Natural killer cell (primary cell): ENCODE measurements at regions not wholly inside any gene's neighbourhood (a gene's known extent, or its start where the extent isn't known, plus 50 kb on each side); places are given as distances from the start of the nearest gene placed in this dataset.

Source experiments
- ATAC-seq, 3 donors: fragments of 150-1000 bp in 2 of 3; fragments of 200-7000 bp in 1 of 3; cut with Tn5 transposase; 1 replicate in 1 of 3; 2 replicates in 2 of 3; pipeline ENCODE4 v1.10.0; 2021; ENCODE audit warnings: mild to moderate bottlenecking in 2 of 3, moderate library complexity in 2 of 3
- DNase-seq, 2 donors: peaks; one replicate each; pipeline versions ENCODE4 v3.0.0 to v3.0.0-alpha.2; 2013 to 2021; ENCODE audit warnings: mixed read lengths in 1 of 2
- H3K27ac ChIP-seq: one replicate; pipeline ENCODE4 v1.5.1; 2013; ENCODE audit warnings: mild to moderate bottlenecking, low read length
- H3K27me3 ChIP-seq: one replicate; pipeline ENCODE4 v1.6.1; 2013; ENCODE audit warnings: low read length; ENCODE audit not compliant: control insufficient read depth, insufficient read depth
- H3K36me3 ChIP-seq: one replicate; pipeline ENCODE4 v1.6.1; 2013; ENCODE audit warnings: low read length; ENCODE audit not compliant: control insufficient read depth, insufficient read depth
- H3K4me1 ChIP-seq: one replicate; pipeline ENCODE4 v1.6.1; 2013; ENCODE audit warnings: low read length; ENCODE audit not compliant: control insufficient read depth, insufficient read depth
- H3K4me3 ChIP-seq: one replicate; pipeline ENCODE4 v1.5.1; 2013; ENCODE audit warnings: low read length
- H3K9me3 ChIP-seq: one replicate; pipeline ENCODE4 v1.6.1; 2013; ENCODE audit warnings: low read length; ENCODE audit not compliant: control insufficient read depth, insufficient read depth
- H3K27ac Mint-ChIP-seq, 2 donors: one replicate each; pipeline ENCODE4 v1.8.0; 2022; ENCODE audit warnings: mild to moderate bottlenecking in 2 of 2, mixed read lengths in 2 of 2, moderate library complexity in 1 of 2
- H3K27me3 Mint-ChIP-seq, 2 donors: one replicate each; pipeline ENCODE4 v1.8.0; 2022; ENCODE audit warnings: low read depth in 2 of 2, mixed read lengths in 2 of 2
- H3K36me3 Mint-ChIP-seq: one replicate; pipeline ENCODE4 v1.8.0; 2022; ENCODE audit warnings: mixed read lengths
- H3K4me1 Mint-ChIP-seq, 2 donors: one replicate each; pipeline ENCODE4 v1.8.0; 2022; ENCODE audit warnings: mixed read lengths in 2 of 2
- H3K4me3 Mint-ChIP-seq: one replicate; pipeline ENCODE4 v1.8.0; 2022; ENCODE audit warnings: mild to moderate bottlenecking, moderate library complexity, mixed read lengths
- H3K9me3 Mint-ChIP-seq, 2 donors: one replicate each; pipeline ENCODE4 v1.8.0; 2022; ENCODE audit warnings: mixed read lengths in 2 of 2
- WGBS: methylation state at CpG from one replicate; pipeline ENCODE4 v1.1.7; 2013; ENCODE audit warnings: missing lambda C conversion rate; ENCODE audit not compliant: insufficient coverage; 5-methylcytosine and 5-hydroxymethylcytosine counted together
- intact Hi-C: fragments of 100-400 bp; cut with micrococcal nuclease; formaldehyde crosslinking; loops from one replicate; pipeline ENCODE4 v1.14.2; 2022
- TF ChIP-seq, protein P1 (sequence below): fragments of 200-600 bp; IDR thresholded peaks from one replicate; pipeline ENCODE4 v1.8.0; 2022; ENCODE audit warnings: antibody characterized with exemption

DNA sequence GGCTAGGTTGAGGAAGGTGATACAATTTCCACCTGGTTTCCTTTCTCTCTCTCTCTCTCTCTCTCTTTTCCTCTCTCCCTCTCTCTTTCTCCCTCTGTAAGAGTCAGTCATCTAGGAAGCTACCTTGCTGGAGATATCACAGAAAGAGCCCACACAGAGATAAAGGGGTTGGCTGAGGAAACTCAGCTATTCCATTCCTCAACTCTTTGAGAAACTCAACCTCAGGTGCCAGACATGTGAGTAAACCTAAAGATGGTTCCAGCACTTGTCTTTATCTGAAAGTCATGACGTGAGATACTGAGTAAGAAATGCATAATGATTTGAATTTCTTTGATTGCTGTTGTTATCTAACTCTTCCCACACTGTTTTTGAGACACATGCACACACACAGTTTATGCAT lies 564.0 kb downstream of the SPOCK3 start:
- Histone ChIP-seq H3K9me3 (no peaks in the 10 kb centered on the region), H3K4me3 (no peak overlapping the region), H3K4me1 (no peaks in the 10 kb centered on the region), H3K27me3 (no peaks in the 10 kb centered on the region), H3K27ac (no peak overlapping the region), H3K36me3 (no peaks in the 10 kb centered on the region)
- H3K9me3 Mint-ChIP-seq: peaks cover 10 to 14% of the 10 kb centered on the region in 2 donors
- ATAC-seq: no peak
- no peak for DNase-seq
- H3K36me3 Mint-ChIP-seq: no peaks in the 10 kb centered on the region
- no peaks in the 10 kb centered on the region for H3K27me3 Mint-ChIP-seq
- intact Hi-C loops: no loop called here
- 60% methylated on average over 1 of the region's 1 CpG for WGBS
- TF ChIP-seq, protein P1, sequence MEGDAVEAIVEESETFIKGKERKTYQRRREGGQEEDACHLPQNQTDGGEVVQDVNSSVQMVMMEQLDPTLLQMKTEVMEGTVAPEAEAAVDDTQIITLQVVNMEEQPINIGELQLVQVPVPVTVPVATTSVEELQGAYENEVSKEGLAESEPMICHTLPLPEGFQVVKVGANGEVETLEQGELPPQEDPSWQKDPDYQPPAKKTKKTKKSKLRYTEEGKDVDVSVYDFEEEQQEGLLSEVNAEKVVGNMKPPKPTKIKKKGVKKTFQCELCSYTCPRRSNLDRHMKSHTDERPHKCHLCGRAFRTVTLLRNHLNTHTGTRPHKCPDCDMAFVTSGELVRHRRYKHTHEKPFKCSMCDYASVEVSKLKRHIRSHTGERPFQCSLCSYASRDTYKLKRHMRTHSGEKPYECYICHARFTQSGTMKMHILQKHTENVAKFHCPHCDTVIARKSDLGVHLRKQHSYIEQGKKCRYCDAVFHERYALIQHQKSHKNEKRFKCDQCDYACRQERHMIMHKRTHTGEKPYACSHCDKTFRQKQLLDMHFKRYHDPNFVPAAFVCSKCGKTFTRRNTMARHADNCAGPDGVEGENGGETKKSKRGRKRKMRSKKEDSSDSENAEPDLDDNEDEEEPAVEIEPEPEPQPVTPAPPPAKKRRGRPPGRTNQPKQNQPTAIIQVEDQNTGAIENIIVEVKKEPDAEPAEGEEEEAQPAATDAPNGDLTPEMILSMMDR: no peak
- no peak overlapping the region for H3K27ac Mint-ChIP-seq
- H3K4me1 Mint-ChIP-seq: no peaks in the 10 kb centered on the region
- no peak overlapping the region for H3K4me3 Mint-ChIP-seq

DNA sequence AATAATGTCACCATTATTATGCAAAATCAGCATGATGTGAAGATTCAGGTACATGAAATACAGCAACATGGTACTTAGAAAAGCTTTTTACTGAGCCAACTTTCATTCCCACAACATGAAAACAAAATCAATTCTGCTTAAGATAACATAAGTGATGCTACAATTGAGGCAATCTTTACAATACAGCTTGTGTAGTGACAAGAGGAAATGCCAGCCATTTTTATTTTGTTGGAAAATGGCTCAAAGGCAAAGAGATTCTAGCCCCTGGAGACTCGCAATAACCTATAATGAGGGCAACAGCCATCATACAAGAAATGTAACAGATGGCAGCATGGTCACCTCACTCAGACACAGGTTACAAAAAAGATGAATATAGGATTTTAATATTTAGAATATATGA lies 560.4 kb downstream of the SPOCK3 start:
- no peaks in the 10 kb centered on the region for H3K4me1 Mint-ChIP-seq
- DNase-seq: no peak
- H3K4me1 ChIP-seq: no peaks in the 10 kb centered on the region
- H3K27ac Mint-ChIP-seq: no peak overlapping the region
- H3K27me3 ChIP-seq: no peaks in the 10 kb centered on the region
- H3K9me3 Mint-ChIP-seq: peaks cover 11 to 18% of the 10 kb centered on the region in 2 donors
- H3K4me3 ChIP-seq: no peak overlapping the region
- TF ChIP-seq, protein P1: no peak
- H3K4me3 Mint-ChIP-seq: no peak overlapping the region
- peaks cover 9% of the 10 kb centered on the region for H3K36me3 Mint-ChIP-seq
- H3K27me3 Mint-ChIP-seq: no peaks in the 10 kb centered on the region
- no peak overlapping the region for H3K27ac ChIP-seq
- WGBS: 71% methylated on average over 1 of the region's 1 CpG
- H3K36me3 ChIP-seq: no peaks in the 10 kb centered on the region
- intact Hi-C loops: no loop called here
- ATAC-seq: no peak
- no peaks in the 10 kb centered on the region for H3K9me3 ChIP-seq

- Mint-ChIP-seq H3K27me3 (no peaks in the 10 kb centered on the region), H3K27ac (no peak overlapping the region), H3K4me1 (no peaks in the 10 kb centered on the region), H3K9me3 (peaks cover 14 to 19% of the 10 kb centered on the region in 2 donors), H3K36me3 (peaks cover 9% of the 10 kb centered on the region), H3K4me3 (no peak overlapping the region)
- H3K27ac ChIP-seq: no peak overlapping the region
- no peaks in the 10 kb centered on the region for H3K4me1 ChIP-seq
- WGBS: 74% methylated on average over 4 of the region's 4 CpGs
- no peaks in the 10 kb centered on the region for H3K9me3 ChIP-seq
- intact Hi-C loops: no loop called here
- no peak for DNase-seq
- no peak overlapping the region for H3K4me3 ChIP-seq
- no peaks in the 10 kb centered on the region for H3K36me3 ChIP-seq
- H3K27me3 ChIP-seq: no peaks in the 10 kb centered on the region
- ATAC-seq: no peak
- TF ChIP-seq, protein P1: no peak
These were observed 558.9 kb downstream of the SPOCK3 start for GRCh38 chr4:166675411-166675810.

DNA sequence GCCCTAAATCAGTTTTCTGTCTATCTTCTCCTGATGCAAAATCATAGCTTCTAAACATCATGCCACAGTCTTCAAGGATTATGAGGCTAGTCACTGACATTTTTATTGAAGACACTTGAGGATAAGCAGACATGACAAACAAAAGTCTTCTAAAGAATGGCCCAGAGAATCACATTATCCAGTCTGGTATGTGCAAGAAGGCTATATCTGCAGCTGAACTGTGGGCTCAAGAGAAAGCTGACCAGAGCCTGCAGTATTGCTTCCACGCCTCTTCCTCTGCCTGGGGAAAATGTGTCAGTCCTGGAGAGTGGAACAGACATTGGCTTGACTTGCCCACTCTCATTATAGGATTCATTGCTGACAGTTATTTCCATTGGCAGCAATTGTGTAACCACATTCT lies 553.5 kb downstream of the SPOCK3 start:
- no peak overlapping the region for H3K4me3 Mint-ChIP-seq
- TF ChIP-seq, protein P1: no peak
- peaks cover 9% of the 10 kb centered on the region for H3K36me3 Mint-ChIP-seq
- no peaks in the 10 kb centered on the region for H3K27me3 Mint-ChIP-seq
- Histone ChIP-seq H3K9me3 (peaks cover 9% of the 10 kb centered on the region), H3K27me3 (no peaks in the 10 kb centered on the region), H3K4me1 (no peaks in the 10 kb centered on the region), H3K27ac (no peak overlapping the region), H3K4me3 (no peak overlapping the region), H3K36me3 (no peaks in the 10 kb centered on the region)
- DNase-seq: no peak
- intact Hi-C loops: no loop called here
- no peak for ATAC-seq
- H3K27ac Mint-ChIP-seq: no peak overlapping the region
- H3K9me3 Mint-ChIP-seq: peaks cover 19 to 27% of the 10 kb centered on the region in 2 donors
- WGBS: 87% methylated on average over 1 of the region's 1 CpG
- no peaks in the 10 kb centered on the region for H3K4me1 Mint-ChIP-seq
